GM23248 (cell line): ENCODE measurements at regions not wholly inside any gene's neighbourhood (a gene's known extent, or its start where the extent isn't known, plus 50 kb on each side); places are given as distances from the start of the nearest gene placed in this dataset.

Source experiments
- DNase-seq: peaks from one replicate; pipeline ENCODE4 v3.0.0-alpha.2; 2015
- H2AFZ ChIP-seq: fragments of 200-600 bp; sonication (generic); 2 replicates; pipeline ENCODE4 v1.6.1; 2016; ENCODE audit warnings: antibody characterized with exemption
- H3F3A ChIP-seq: fragments of 200-600 bp; sonication (generic); 2 replicates; pipeline ENCODE4 v1.6.1; 2016; ENCODE audit warnings: mild to moderate bottlenecking, antibody characterized with exemption, mixed run types; ENCODE audit not compliant: insufficient read depth
- H3K27ac ChIP-seq: fragments of 200-600 bp; sonication (generic); 2 replicates; pipeline ENCODE4 v1.5.1; 2016; ENCODE audit warnings: mild to moderate bottlenecking
- H3K27me3 ChIP-seq: fragments of 200-600 bp; sonication (generic); replicated peaks from 2 replicates; pipeline ENCODE4 v1.6.1; 2016; ENCODE audit warnings: mild to moderate bottlenecking; ENCODE audit not compliant: insufficient read depth
- H3K36me3 ChIP-seq: fragments of 200-600 bp; sonication (generic); 2 replicates; pipeline ENCODE4 v1.6.1; 2016; ENCODE audit warnings: low read depth, mild to moderate bottlenecking
- H3K4me1 ChIP-seq: fragments of 200-600 bp; sonication (generic); 2 replicates; pipeline ENCODE4 v1.6.1; 2016; ENCODE audit warnings: mild to moderate bottlenecking; ENCODE audit not compliant: insufficient read depth
- H3K4me2 ChIP-seq: fragments of 200-600 bp; sonication (generic); one replicate; pipeline ENCODE4 v1.6.1; 2016; ENCODE audit warnings: mild to moderate bottlenecking; ENCODE audit not compliant: unreplicated experiment
- H3K4me3 ChIP-seq: fragments of 200-600 bp; sonication (generic); 2 replicates; pipeline ENCODE4 v1.5.1; 2016; ENCODE audit warnings: mild to moderate bottlenecking
- H3K79me2 ChIP-seq: fragments of 200-600 bp; sonication (generic); 2 replicates; pipeline ENCODE4 v1.6.1; 2016; ENCODE audit warnings: mild to moderate bottlenecking; ENCODE audit not compliant: insufficient read depth
- H3K9ac ChIP-seq: fragments of 200-600 bp; sonication (generic); 2 replicates; pipeline ENCODE4 v1.6.1; 2016; ENCODE audit warnings: mild to moderate bottlenecking
- H3K9me2 ChIP-seq: fragments of 200-600 bp; sonication (generic); 2 replicates; pipeline ENCODE4 v1.6.1; 2016; ENCODE audit warnings: mixed run types, mild to moderate bottlenecking, moderate library complexity; ENCODE audit not compliant: insufficient read depth
- H3K9me3 ChIP-seq: fragments of 200-600 bp; sonication (generic); one replicate; pipeline ENCODE4 v1.6.1; 2017; ENCODE audit warnings: low read depth
- H4K20me1 ChIP-seq: fragments of 200-600 bp; sonication (generic); 2 replicates; pipeline ENCODE4 v1.6.0; 2016; ENCODE audit not compliant: insufficient read depth
- EZH2 ChIP-seq: fragments of 200-600 bp; sonication (generic); IDR thresholded peaks from 2 replicates; pipeline ENCODE4 v1.6.1; 2018; ENCODE audit warnings: antibody characterized with exemption, mild to moderate bottlenecking; ENCODE audit not compliant: insufficient read depth, poor library complexity, severe bottlenecking
- EZH2phosphoT487 ChIP-seq: fragments of 200-600 bp; sonication (generic); IDR thresholded peaks from 2 replicates; pipeline ENCODE4 v1.6.1; 2018; ENCODE audit warnings: antibody characterized with exemption, moderate library complexity, mild to moderate bottlenecking, low read depth; ENCODE audit not compliant: insufficient read depth
- WGBS, 2 experiments: methylation state at CpG; one replicate each; pipeline ENCODE4 v1.1.6; 2015 to 2017; ENCODE audit warnings: low lambda C conversion rate in 2 of 2, low coverage in 1 of 2; ENCODE audit errors: missing lambda C conversion rate in 2 of 2; 5-methylcytosine and 5-hydroxymethylcytosine counted together
- in situ Hi-C: fragments of 300-500 bp; cut with MboI; formaldehyde crosslinking; loops from 2 replicates; pipeline ENCODE4 v1.15.0; 2020

GRCh38 chr13:34879851-34880250 is 62.2 kb upstream of the NBEA start:
- Histone ChIP-seq H3K27ac (no peak overlapping the region), H3K79me2 (no peaks in the 10 kb centered on the region), H3K9me2 (no peaks in the 10 kb centered on the region), H4K20me1 (no peaks in the 10 kb centered on the region), H3K4me3 (no peak overlapping the region), H3K9me3 (no peaks in the 10 kb centered on the region), H3F3A (no peaks in the 10 kb centered on the region), H3K27me3 (no peaks in the 10 kb centered on the region), H3K4me1 (no peaks in the 10 kb centered on the region), H3K36me3 (no peaks in the 10 kb centered on the region), H3K9ac (no peak overlapping the region), H3K4me2 (no peak overlapping the region), H2AFZ (no peak overlapping the region)
- TF ChIP-seq EZH2phosphoT487 (no peak), EZH2 (no peak)
- no peak for DNase-seq
- in situ Hi-C loops: no loop called here
- WGBS, 2 experiments: 69 to 84% methylated on average over 1 of the region's 1 CpG

- DNase-seq: no peak
- Histone ChIP-seq H4K20me1 (no peaks in the 10 kb centered on the region), H3K9me3 (no peaks in the 10 kb centered on the region), H3K27ac (no peak overlapping the region), H3K9ac (no peak overlapping the region), H3K9me2 (no peaks in the 10 kb centered on the region), H3K79me2 (no peaks in the 10 kb centered on the region), H2AFZ (no peak overlapping the region), H3K4me2 (no peak overlapping the region), H3K4me1 (0 out of 2 replicates have a peak, but pooled peaks cover 6% of the 10 kb centered on the region), H3K36me3 (no peaks in the 10 kb centered on the region), H3K4me3 (no peak overlapping the region), H3F3A (no peaks in the 10 kb centered on the region), H3K27me3 (no peaks in the 10 kb centered on the region)
- 73 to 82% methylated on average over 2 of the region's 2 CpGs for WGBS, 2 experiments
- TF ChIP-seq EZH2phosphoT487 (no peak), EZH2 (no peak)
- in situ Hi-C loops: no loop called here
Measured at GRCh38 chr13:34881494-34881893, 60.6 kb upstream of the NBEA start.

GRCh38 chr13:34883396-34883795 is 58.7 kb upstream of the NBEA start:
- Histone ChIP-seq H3K27me3 (no peaks in the 10 kb centered on the region), H3K4me2 (no peak overlapping the region), H3K27ac (no peak overlapping the region), H3K4me3 (no peak overlapping the region), H3K4me1 (0 out of 2 replicates have a peak, but pooled peaks cover 14% of the 10 kb centered on the region), H3K9me2 (no peaks in the 10 kb centered on the region), H3K79me2 (no peaks in the 10 kb centered on the region), H3F3A (no peaks in the 10 kb centered on the region), H3K9me3 (no peaks in the 10 kb centered on the region), H3K36me3 (no peaks in the 10 kb centered on the region), H2AFZ (no peak overlapping the region), H3K9ac (no peak overlapping the region), H4K20me1 (no peaks in the 10 kb centered on the region)
- in situ Hi-C loops: no loop called here
- TF ChIP-seq EZH2phosphoT487 (no peak), EZH2 (no peak)
- 30 to 33% methylated on average over 6 of the region's 6 CpGs for WGBS, 2 experiments
- DNase-seq: no peak

GRCh38 chr13:34884366-34884765 is 57.7 kb upstream of the NBEA start:
- H3K9ac ChIP-seq: no peak overlapping the region
- TF ChIP-seq EZH2phosphoT487: no peak
- TF ChIP-seq EZH2: no peak
- H3K4me3 ChIP-seq: no peak overlapping the region
- H3F3A ChIP-seq: no peaks in the 10 kb centered on the region
- H3K27ac ChIP-seq: no peak overlapping the region
- H3K27me3 ChIP-seq: no peaks in the 10 kb centered on the region
- no peaks in the 10 kb centered on the region for H4K20me1 ChIP-seq
- H3K9me3 ChIP-seq: no peaks in the 10 kb centered on the region
- no peaks in the 10 kb centered on the region for H3K9me2 ChIP-seq
- WGBS, 2 experiments: 98% methylated on average over 2 of the region's 2 CpGs
- DNase-seq: no peak
- no peaks in the 10 kb centered on the region for H3K79me2 ChIP-seq
- 0 out of 2 replicates have a peak, but pooled peaks cover 14% of the 10 kb centered on the region for H3K4me1 ChIP-seq
- no peak overlapping the region for H3K4me2 ChIP-seq
- H3K36me3 ChIP-seq: no peaks in the 10 kb centered on the region
- in situ Hi-C loops: no loop called here
- H2AFZ ChIP-seq: no peak overlapping the region
